Adrenal gland (tissue), 9 donors: ENCODE measurements at regions not wholly inside any gene's neighbourhood (a gene's known extent, or its start where the extent isn't known, plus 50 kb on each side); places are given as distances from the start of the nearest gene placed in this dataset.
"Not testable (repeated sequence)": the region's sequence is repeated elsewhere in the genome, so short reads cannot be mapped to it uniquely, and the experiment has no call there.

Experiments
- DNase-seq, 7 donors: peaks; one replicate each; pipeline ENCODE4 v3.0.0-alpha.2; 2019 to 2020
- H3K27ac ChIP-seq, 5 donors: fragments of 200-600 bp; sonication (generic) in 4 of 5; 1 replicate in 3 of 5; 2 replicates in 2 of 5; pipeline versions ENCODE4 v1.5.1 to v1.8.0; 2016 to 2020; ENCODE audit warnings: mild to moderate bottlenecking in 1 of 5
- H3K27me3 ChIP-seq: fragments of 200-600 bp; 2 replicates; pipeline ENCODE4 v1.8.0; 2021
- H3K36me3 ChIP-seq, 2 donors: fragments of 200-600 bp; replicated peaks in 1 of 2; 1 replicate in 1 of 2; 2 replicates in 1 of 2; pipeline versions ENCODE4 v1.5.1 to v1.8.0; 2018 to 2022
- H3K4me1 ChIP-seq, 2 donors: fragments of 200-600 bp; replicated peaks in 1 of 2; 1 replicate in 1 of 2; 2 replicates in 1 of 2; pipeline versions ENCODE4 v1.5.1 to v1.8.0; 2018 to 2021
- H3K4me3 ChIP-seq, 4 donors: fragments of 200-600 bp; sonication (generic) in 3 of 4; one replicate each; pipeline ENCODE4 v1.5.1; 2016 to 2018
- H3K9me3 ChIP-seq, 3 donors: fragments of 200-600 bp; sonication (generic) in 1 of 3; replicated peaks in 1 of 3; 1 replicate in 2 of 3; 2 replicates in 1 of 3; pipeline versions ENCODE4 v1.5.1 to v1.8.0; 2016 to 2021
- POLR2A ChIP-seq, 2 donors: fragments of 450-650 bp; IDR thresholded peaks; one replicate each; pipeline ENCODE4 v1.6.1; 2017; ENCODE audit warnings: antibody characterized with exemption in 2 of 2, mild to moderate bottlenecking in 2 of 2, moderate library complexity in 1 of 2
- WGBS, 4 donors: extraction: QIAGEN DNeasy Blood & Tissue Kit in 2 of 4; methylation state at CpG; one replicate each; pipeline versions ENCODE4 v1.1.5 to v1.1.7; 2013 to 2017; 5-methylcytosine and 5-hydroxymethylcytosine counted together
- intact Hi-C, 2 donors: fragments of 100-400 bp; cut with DNase I; formaldehyde crosslinking; loops; one replicate each; pipeline versions ENCODE4 v1.14.1 to v1.15.0; 2022 to 2023
- TF ChIP-seq, protein P1 (sequence below), 6 experiments: fragments of 450-650 bp in 4 of 6; fragments of 200-600 bp in 2 of 6; sonication (generic) in 1 of 6; IDR thresholded peaks; 1 replicate in 5 of 6; 2 replicates in 1 of 6; pipeline versions ENCODE4 v1.5.1 to v1.8.0; 2016 to 2021; ENCODE audit warnings: antibody characterized with exemption in 6 of 6, mild to moderate bottlenecking in 2 of 6, moderate library complexity in 1 of 6
- donor health status: healthy with polysubstance abuse.
- donor health status: Bipolar disorder and iron deficiency.
- donor health status: DM: yes; HTN: yes; CAD: no.
- donor health status: DM: no; HTN: no; CAD: no.
- donor health status: DM: no; HTN: no; CAD: no.

GRCh38 chr3:181936774-181937173, 225.0 kb downstream of the SOX2 start:
- WGBS, 4 donors = 60 to 79% (median 61%) methylated on average over 6 of the region's 6 CpGs
- TF ChIP-seq, protein P1, sequence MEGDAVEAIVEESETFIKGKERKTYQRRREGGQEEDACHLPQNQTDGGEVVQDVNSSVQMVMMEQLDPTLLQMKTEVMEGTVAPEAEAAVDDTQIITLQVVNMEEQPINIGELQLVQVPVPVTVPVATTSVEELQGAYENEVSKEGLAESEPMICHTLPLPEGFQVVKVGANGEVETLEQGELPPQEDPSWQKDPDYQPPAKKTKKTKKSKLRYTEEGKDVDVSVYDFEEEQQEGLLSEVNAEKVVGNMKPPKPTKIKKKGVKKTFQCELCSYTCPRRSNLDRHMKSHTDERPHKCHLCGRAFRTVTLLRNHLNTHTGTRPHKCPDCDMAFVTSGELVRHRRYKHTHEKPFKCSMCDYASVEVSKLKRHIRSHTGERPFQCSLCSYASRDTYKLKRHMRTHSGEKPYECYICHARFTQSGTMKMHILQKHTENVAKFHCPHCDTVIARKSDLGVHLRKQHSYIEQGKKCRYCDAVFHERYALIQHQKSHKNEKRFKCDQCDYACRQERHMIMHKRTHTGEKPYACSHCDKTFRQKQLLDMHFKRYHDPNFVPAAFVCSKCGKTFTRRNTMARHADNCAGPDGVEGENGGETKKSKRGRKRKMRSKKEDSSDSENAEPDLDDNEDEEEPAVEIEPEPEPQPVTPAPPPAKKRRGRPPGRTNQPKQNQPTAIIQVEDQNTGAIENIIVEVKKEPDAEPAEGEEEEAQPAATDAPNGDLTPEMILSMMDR (IDR thresholded peaks at IDR 0.05) = no peak
- no peak for TF ChIP-seq POLR2A (IDR thresholded peaks at IDR 0.05)
- H3K27me3 ChIP-seq = no peaks in the 10 kb centered on the region
- no peaks in the 10 kb centered on the region for H3K36me3 ChIP-seq
- no peak for DNase-seq
- intact Hi-C loops = no loop called here
- no peaks in the 10 kb centered on the region for H3K9me3 ChIP-seq
- no peak overlapping the region for H3K4me3 ChIP-seq
- no peaks in the 10 kb centered on the region for H3K4me1 ChIP-seq
- H3K27ac ChIP-seq = no peak overlapping the region

GRCh38 chr3:181938580-181938979, 226.9 kb downstream of the SOX2 start:
- 82 to 94% (median 90%) methylated on average over 3 of the region's 3 CpGs for WGBS, 4 donors
- DNase-seq, H3K27me3 ChIP-seq, H3K4me1 ChIP-seq, H3K9me3 ChIP-seq, H3K4me3 ChIP-seq, H3K36me3 ChIP-seq, intact Hi-C loops, H3K27ac ChIP-seq: not testable (repeated sequence)

DNA sequence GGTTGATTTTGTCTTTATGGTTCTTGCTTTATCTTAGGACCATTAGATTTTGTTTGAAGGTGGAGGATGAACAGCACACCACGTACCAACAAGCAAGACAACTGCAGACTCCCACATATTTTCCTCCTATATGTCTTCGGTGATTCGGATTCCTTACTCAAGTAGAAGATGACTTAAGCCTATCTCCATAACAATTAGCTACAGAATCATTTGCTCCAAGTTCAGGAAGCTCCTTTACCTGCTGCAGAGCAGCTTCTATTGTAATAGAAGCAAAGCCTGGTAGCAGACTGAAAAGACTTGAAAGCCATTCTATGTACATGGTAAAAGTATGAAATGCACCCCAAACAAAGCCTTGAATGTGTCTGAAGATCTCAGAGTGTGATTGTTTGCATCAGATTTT, 229.0 kb downstream of the SOX2 start:
- Histone ChIP-seq H3K27ac (no peak overlapping the region), H3K27me3 (no peaks in the 10 kb centered on the region), H3K36me3 (no peaks in the 10 kb centered on the region), H3K4me1 (no peaks in the 10 kb centered on the region), H3K9me3 (no peaks in the 10 kb centered on the region), H3K4me3 (no peak overlapping the region)
- 55 to 72% (median 70%) methylated on average over 3 of the region's 3 CpGs for WGBS, 4 donors
- DNase-seq = no peak
- intact Hi-C loops = no loop called here
- no peak for TF ChIP-seq POLR2A (IDR thresholded peaks at IDR 0.05)
- TF ChIP-seq, protein P1 (IDR thresholded peaks at IDR 0.05) = no peak

DNA sequence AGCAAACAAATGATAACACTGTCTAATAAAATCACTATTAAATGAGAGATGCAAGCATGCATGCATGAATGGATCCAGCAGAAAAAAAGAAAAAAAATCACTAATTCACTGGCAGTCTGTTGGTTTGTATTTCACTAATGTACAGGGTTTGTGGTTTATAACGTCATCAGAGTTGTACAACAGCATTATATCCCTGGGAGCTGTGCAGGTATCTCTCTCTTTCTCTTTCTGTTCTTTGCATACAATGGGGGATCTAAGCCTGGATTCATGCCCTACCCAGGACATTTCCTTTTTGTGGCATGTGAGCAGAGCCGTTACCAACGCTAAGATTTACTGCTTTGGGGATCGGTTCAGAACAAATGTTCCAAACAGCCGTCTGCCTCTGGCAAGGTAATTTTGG, 229.5 kb downstream of the SOX2 start:
- WGBS, 4 donors = 21 to 28% (median 25%) methylated on average over 5 of the region's 5 CpGs
- DNase-seq = no peak
- Histone ChIP-seq H3K4me1 (no peaks in the 10 kb centered on the region), H3K4me3 (no peak overlapping the region), H3K36me3 (no peaks in the 10 kb centered on the region), H3K27me3 (no peaks in the 10 kb centered on the region), H3K9me3 (no peaks in the 10 kb centered on the region), H3K27ac (no peak overlapping the region)
- intact Hi-C loops = no loop called here
- TF ChIP-seq, protein P1 (IDR thresholded peaks at IDR 0.05) = no peak
- TF ChIP-seq POLR2A (IDR thresholded peaks at IDR 0.05) = no peak

DNA sequence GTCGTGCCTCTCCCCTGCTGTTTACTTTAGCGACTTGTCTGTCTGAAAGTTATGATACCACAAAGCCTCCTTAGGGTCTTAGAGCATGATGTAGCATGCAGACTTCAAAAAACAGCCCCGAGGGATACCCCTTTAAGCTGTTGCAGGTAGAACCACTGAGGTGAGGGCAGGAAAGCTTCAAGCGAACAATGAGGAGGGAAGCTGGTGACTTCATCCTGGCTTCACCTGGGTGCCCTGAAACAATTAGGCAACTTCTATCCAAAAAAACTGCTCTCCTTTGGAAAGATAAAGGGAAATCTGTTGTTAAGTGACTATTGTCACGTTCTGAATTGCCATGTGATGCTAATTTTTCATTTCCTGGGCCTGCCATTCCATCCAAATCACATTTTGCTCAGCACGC, 231.6 kb downstream of the SOX2 start:
- Histone ChIP-seq H3K4me1 (no peaks in the 10 kb centered on the region), H3K27me3 (no peaks in the 10 kb centered on the region), H3K36me3 (no peaks in the 10 kb centered on the region), H3K9me3 (no peaks in the 10 kb centered on the region), H3K4me3 (no peak overlapping the region), H3K27ac (no peak overlapping the region)
- 52 to 56% (median 55%) methylated on average over 6 of the region's 6 CpGs for WGBS, 4 donors
- intact Hi-C loops = no loop called here
- DNase-seq = no peak
- TF ChIP-seq, protein P1 (IDR thresholded peaks at IDR 0.05) = no peak
- TF ChIP-seq POLR2A (IDR thresholded peaks at IDR 0.05) = no peak
